ENCODE measurements at regions not wholly inside any gene's neighbourhood (a gene's known extent, or its start where the extent isn't known, plus 50 kb on each side); places are given as distances from the start of the nearest gene placed in this dataset.

DNA sequence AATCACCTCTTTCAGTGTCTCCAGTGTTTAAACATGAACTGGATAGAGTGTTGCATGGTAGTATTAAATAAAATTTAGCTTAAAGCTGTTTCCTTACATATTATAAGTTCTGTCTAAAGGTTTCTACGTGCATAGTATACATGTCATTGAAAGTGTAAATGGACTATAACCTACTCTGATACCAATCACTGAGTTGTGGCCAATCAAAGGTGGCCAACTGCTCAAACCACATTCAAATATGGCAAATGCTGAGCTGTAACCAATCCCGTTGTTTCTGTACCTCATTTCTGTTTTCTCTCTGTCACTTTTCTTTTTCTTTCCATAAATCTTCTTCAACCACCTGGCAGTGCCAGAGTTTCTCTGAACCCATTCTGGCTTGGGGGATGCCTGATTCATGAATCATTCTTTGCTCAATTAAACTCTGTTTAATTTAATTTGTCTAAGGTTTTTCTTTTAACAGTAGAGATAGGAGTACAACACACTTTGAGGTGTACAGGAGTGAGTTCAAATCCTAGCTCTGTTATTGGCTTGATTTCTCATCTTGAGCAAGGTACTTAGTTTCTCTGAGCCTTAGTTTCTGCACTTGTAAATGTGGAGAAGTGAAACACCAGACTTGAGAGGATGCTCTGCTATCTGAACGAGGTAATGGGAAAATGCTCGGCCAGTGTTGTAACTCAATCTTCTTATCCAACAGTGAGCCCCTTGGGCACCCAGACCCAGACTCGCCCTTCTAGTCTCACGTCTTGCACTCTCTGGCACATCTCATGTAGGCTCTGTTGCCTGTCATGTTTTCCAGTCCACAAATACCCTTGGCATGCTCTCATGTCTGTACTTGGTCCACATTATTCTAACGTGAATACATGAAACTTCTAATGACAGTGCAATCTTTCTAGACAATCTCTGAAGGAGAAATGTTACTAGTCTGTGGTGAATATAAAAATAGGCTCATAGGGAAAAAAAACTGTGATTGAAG lies 228.0 kb downstream of the PIK3C3 start:
- H3K9me3 ChIP-seq = no peaks in the 10 kb centered on the region
- peak; percentile 50 for DNase-seq
- H3K4me1 ChIP-seq = peaks cover 10% of the 10 kb centered on the region
- no peaks in the 10 kb centered on the region for H3K36me3 ChIP-seq
- H3K4me3 ChIP-seq (ENCODE audit: low read depth, low read length) = no peak overlapping the region
- TF ChIP-seq, protein P1, sequence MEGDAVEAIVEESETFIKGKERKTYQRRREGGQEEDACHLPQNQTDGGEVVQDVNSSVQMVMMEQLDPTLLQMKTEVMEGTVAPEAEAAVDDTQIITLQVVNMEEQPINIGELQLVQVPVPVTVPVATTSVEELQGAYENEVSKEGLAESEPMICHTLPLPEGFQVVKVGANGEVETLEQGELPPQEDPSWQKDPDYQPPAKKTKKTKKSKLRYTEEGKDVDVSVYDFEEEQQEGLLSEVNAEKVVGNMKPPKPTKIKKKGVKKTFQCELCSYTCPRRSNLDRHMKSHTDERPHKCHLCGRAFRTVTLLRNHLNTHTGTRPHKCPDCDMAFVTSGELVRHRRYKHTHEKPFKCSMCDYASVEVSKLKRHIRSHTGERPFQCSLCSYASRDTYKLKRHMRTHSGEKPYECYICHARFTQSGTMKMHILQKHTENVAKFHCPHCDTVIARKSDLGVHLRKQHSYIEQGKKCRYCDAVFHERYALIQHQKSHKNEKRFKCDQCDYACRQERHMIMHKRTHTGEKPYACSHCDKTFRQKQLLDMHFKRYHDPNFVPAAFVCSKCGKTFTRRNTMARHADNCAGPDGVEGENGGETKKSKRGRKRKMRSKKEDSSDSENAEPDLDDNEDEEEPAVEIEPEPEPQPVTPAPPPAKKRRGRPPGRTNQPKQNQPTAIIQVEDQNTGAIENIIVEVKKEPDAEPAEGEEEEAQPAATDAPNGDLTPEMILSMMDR (IDR thresholded peaks at IDR 0.05; ENCODE audit: low read depth, low read length) = no peak
- no peaks in the 10 kb centered on the region for H3K27me3 ChIP-seq

DNA sequence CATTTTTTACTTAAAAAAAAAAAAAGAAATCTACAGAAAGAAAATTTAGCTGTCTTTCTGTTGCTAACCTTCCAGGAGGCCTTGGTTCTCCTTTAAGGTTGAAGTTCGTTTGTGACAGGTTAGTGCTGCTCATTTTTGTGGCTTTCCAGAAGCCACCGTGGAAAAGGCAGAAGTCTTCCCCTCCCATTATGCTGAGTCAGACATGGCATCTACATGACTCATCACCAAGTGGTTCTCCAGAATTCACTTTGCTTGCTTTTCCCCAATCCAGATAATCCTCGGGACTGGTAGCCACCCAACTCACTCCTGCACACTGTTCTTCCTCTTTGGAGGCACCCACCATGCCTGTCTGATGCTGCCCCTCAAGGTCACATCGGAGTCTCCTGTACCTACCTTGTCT lies 228.7 kb downstream of the PIK3C3 start:
- TF ChIP-seq, protein P1 (IDR thresholded peaks at IDR 0.05; ENCODE audit: low read depth, low read length) = no peak
- Histone ChIP-seq H3K4me1 (peaks cover 7% of the 10 kb centered on the region), H3K4me3 (ENCODE audit: low read depth, low read length) (no peak overlapping the region), H3K9me3 (no peaks in the 10 kb centered on the region), H3K27me3 (no peaks in the 10 kb centered on the region), H3K36me3 (no peaks in the 10 kb centered on the region)
- DNase-seq = peak; percentile 9

DNA sequence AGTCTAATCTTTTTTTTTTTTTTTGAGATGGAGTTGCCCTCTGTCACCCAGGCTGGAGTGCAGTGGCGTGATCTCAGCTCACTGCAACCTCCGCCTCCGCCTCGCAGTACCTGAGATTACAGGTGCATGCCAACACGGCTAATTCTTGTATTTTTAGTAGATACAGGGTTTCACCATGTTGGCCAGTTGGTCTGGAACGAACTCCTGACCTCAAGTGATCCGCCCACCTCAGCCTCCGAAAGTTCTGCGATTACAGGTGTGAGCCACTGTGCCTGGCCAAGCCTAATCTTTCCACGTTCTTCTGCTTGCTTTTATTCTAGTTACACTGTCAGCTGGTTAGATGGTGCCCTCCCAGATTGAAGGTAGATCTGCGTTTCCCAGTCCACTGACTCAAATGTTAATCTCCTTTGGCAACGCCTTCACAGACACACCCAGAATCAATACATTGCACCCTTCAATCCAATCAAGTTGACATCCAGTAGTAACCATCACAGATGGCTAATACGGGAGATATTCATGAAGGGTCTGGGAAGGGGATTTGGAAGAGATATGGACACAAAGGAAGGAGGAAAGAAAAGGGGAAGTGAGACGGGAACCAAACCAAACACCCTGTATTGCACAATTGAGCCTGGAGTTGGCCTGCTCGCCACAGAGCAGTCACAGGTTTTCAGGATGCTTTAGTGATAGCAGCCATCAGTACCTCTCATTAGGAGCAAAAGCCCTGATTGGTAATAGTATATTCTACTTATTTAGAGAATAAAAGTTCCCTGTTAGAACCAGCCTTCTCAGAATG lies 229.8 kb downstream of the PIK3C3 start:
- TF ChIP-seq, protein P1 (IDR thresholded peaks at IDR 0.05; ENCODE audit: low read depth, low read length) = no peak
- Histone ChIP-seq H3K4me1 (peaks cover 3% of the 10 kb centered on the region; the same call in 1 of the 2 replicates), H3K4me3 (ENCODE audit: low read depth, low read length) (no peak overlapping the region), H3K27me3 (no peaks in the 10 kb centered on the region), H3K9me3 (no peaks in the 10 kb centered on the region), H3K36me3 (no peaks in the 10 kb centered on the region)
- DNase-seq = no peak

DNA sequence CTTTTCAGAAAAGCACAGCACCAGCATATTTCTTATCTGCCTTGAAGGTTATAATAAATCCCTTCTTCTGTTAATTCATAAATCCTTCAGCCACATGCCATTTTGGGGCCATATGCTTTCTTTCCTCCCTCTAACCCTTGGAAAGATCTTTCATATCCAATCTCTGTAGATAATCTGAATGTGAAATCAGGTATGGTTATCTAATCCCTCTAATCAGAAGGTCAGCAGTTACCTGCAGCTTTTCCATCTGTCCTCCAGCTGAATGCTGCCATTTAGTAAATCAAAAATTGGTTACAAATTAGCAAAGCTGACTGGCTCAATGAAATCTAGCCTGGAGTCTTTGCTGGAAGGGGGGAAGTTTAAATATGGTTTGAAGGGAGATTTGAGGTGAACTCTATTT lies 230.5 kb downstream of the PIK3C3 start:
- Histone ChIP-seq H3K27me3 (no peaks in the 10 kb centered on the region), H3K4me1 (peaks cover 2% of the 10 kb centered on the region; the same call in 1 of the 2 replicates), H3K4me3 (ENCODE audit: low read depth, low read length) (no peak overlapping the region), H3K9me3 (no peaks in the 10 kb centered on the region), H3K36me3 (no peaks in the 10 kb centered on the region)
- TF ChIP-seq, protein P1 (IDR thresholded peaks at IDR 0.05; ENCODE audit: low read depth, low read length) = no peak
- no peak for DNase-seq

- DNase-seq = no peak
- Histone ChIP-seq H3K36me3 (no peaks in the 10 kb centered on the region), H3K27me3 (no peaks in the 10 kb centered on the region), H3K4me3 (ENCODE audit: low read depth, low read length) (no peak overlapping the region), H3K9me3 (no peaks in the 10 kb centered on the region), H3K4me1 (peaks cover 8% of the 10 kb centered on the region)
- TF ChIP-seq, protein P1 (IDR thresholded peaks at IDR 0.05; ENCODE audit: low read depth, low read length) = no peak
Observed at GRCh38 chr18:42187611-42188380, 232.8 kb downstream of the PIK3C3 start.

All from BE2C (cell line).